Uterus (tissue), 3 donors: ENCODE measurements at regions not wholly inside any gene's neighbourhood (a gene's known extent, or its start where the extent isn't known, plus 50 kb on each side); places are given as distances from the start of the nearest gene placed in this dataset.

Experiments used
- DNase-seq, 2 donors: peaks; one replicate each; pipeline ENCODE4 v3.0.0-alpha.2; 2019 to 2020
- H3K27ac ChIP-seq, 2 donors: fragments of 200-600 bp; sonication (generic); 1 replicate in 1 of 2; 2 replicates in 1 of 2; pipeline ENCODE4 v1.5.1; 2016 to 2018
- H3K27me3 ChIP-seq, 2 donors: fragments of 200-600 bp; sonication (generic); one replicate each; pipeline ENCODE4 v1.5.1; 2018 to 2019; ENCODE audit warnings: control low read depth in 1 of 2
- H3K36me3 ChIP-seq, 2 donors: fragments of 200-600 bp; sonication (generic); one replicate each; pipeline ENCODE4 v1.5.1; 2019; ENCODE audit warnings: control low read depth in 1 of 2
- H3K4me1 ChIP-seq, 2 donors: fragments of 200-600 bp; sonication (generic); one replicate each; pipeline ENCODE4 v1.5.1; 2018 to 2019; ENCODE audit warnings: control low read depth in 1 of 2
- H3K4me3 ChIP-seq, 2 donors: fragments of 200-600 bp; sonication (generic); 1 replicate in 1 of 2; 2 replicates in 1 of 2; pipeline ENCODE4 v1.5.1; 2018 to 2019; ENCODE audit warnings: mild to moderate bottlenecking in 1 of 2
- H3K9me3 ChIP-seq, 2 donors: fragments of 200-600 bp; sonication (generic); one replicate each; pipeline ENCODE4 v1.5.1; 2019; ENCODE audit warnings: control low read depth in 1 of 2
- CTCF ChIP-seq, 4 experiments: fragments of 200-600 bp in 2 of 4; fragments of 450-650 bp in 2 of 4; sonication (generic) in 2 of 4; IDR thresholded peaks; one replicate each; pipeline ENCODE4 v1.5.1; 2016 to 2019; ENCODE audit warnings: antibody characterized with exemption in 4 of 4, mild to moderate bottlenecking in 2 of 4, moderate library complexity in 1 of 4
- POLR2A ChIP-seq, 2 donors: fragments of 450-650 bp; IDR thresholded peaks; one replicate each; pipeline ENCODE4 v1.6.1; 2016; ENCODE audit warnings: antibody characterized with exemption in 2 of 2, mild to moderate bottlenecking in 1 of 2, moderate library complexity in 1 of 2
- intact Hi-C: fragments of 100-400 bp; cut with DNase I; formaldehyde crosslinking; loops from one replicate; pipeline ENCODE4 v1.15.1; 2023; ENCODE audit warnings: low total_unique reads
- donor health status: DM: yes; HTN: yes; CAD: no.

DNA sequence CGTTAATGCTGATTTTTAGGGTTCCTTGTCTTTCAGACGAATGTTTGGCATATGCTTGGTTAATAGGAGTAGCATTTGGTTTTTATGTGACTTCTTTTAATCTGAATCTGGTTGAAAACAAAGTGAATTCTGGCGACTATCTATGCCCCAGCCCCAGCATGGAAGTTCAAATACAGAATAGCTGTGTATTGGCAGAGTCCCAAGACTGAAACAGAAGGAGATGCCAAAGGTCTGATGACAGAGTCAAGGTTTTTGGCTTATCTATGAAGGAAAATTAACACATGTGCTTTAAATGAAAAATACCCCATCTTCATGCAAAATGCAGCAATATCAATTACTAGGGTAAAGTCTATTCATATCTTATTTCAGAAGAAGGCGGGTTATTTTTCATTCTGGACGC is 734.8 kb upstream of the NXPH2 start:
- Histone ChIP-seq H3K27me3 (peaks cover 0 to 3% of the 10 kb centered on the region in 2 donors), H3K36me3 (no peaks in the 10 kb centered on the region), H3K4me3 (no peak overlapping the region), H3K9me3 (no peaks in the 10 kb centered on the region), H3K27ac (no peak overlapping the region), H3K4me1 (no peaks in the 10 kb centered on the region)
- TF ChIP-seq CTCF (IDR thresholded peaks at IDR 0.05) (no peak), POLR2A (IDR thresholded peaks at IDR 0.05) (no peak)
- intact Hi-C loops: no loop called here
- no peak for DNase-seq

- H3K27me3 ChIP-seq: no peaks in the 10 kb centered on the region
- H3K9me3 ChIP-seq: no peaks in the 10 kb centered on the region
- H3K27ac ChIP-seq: no peak overlapping the region
- DNase-seq: no peak
- no peak for TF ChIP-seq POLR2A (IDR thresholded peaks at IDR 0.05)
- no peak for TF ChIP-seq CTCF (IDR thresholded peaks at IDR 0.05)
- H3K4me1 ChIP-seq: no peaks in the 10 kb centered on the region
- H3K36me3 ChIP-seq: no peaks in the 10 kb centered on the region
- no peak overlapping the region for H3K4me3 ChIP-seq
- intact Hi-C loops: no loop called here
Measured at GRCh38 chr2:139495851-139496250, 715.7 kb upstream of the NXPH2 start.

- Histone ChIP-seq H3K27ac (no peak overlapping the region), H3K4me3 (no peak overlapping the region), H3K9me3 (no peaks in the 10 kb centered on the region), H3K4me1 (no peaks in the 10 kb centered on the region), H3K27me3 (no peaks in the 10 kb centered on the region), H3K36me3 (no peaks in the 10 kb centered on the region)
- intact Hi-C loops: no loop called here
- no peak for DNase-seq
- no peak for TF ChIP-seq POLR2A (IDR thresholded peaks at IDR 0.05)
- TF ChIP-seq CTCF (IDR thresholded peaks at IDR 0.05): no peak
Measured at GRCh38 chr2:139492131-139492680, 712.0 kb upstream of the NXPH2 start.

GRCh38 chr2:139480161-139480650 is 700.0 kb upstream of the NXPH2 start:
- no peak overlapping the region for H3K4me3 ChIP-seq
- H3K36me3 ChIP-seq: no peaks in the 10 kb centered on the region
- intact Hi-C loops: no loop called here
- no peak for TF ChIP-seq CTCF (IDR thresholded peaks at IDR 0.05)
- no peak for TF ChIP-seq POLR2A (IDR thresholded peaks at IDR 0.05)
- H3K27me3 ChIP-seq: peaks cover 0 to 3% of the 10 kb centered on the region in 2 donors
- no peaks in the 10 kb centered on the region for H3K4me1 ChIP-seq
- H3K9me3 ChIP-seq: no peaks in the 10 kb centered on the region
- DNase-seq: no peak
- H3K27ac ChIP-seq: no peak overlapping the region

GRCh38 chr2:139478165-139478914 is 698.1 kb upstream of the NXPH2 start:
- intact Hi-C loops: no loop called here
- DNase-seq: no peak
- Histone ChIP-seq H3K27me3 (peaks cover 0 to 3% of the 10 kb centered on the region in 2 donors), H3K9me3 (no peaks in the 10 kb centered on the region), H3K27ac (no peak overlapping the region), H3K36me3 (no peaks in the 10 kb centered on the region), H3K4me3 (no peak overlapping the region), H3K4me1 (no peaks in the 10 kb centered on the region)
- TF ChIP-seq CTCF (IDR thresholded peaks at IDR 0.05) (no peak), POLR2A (IDR thresholded peaks at IDR 0.05) (no peak)
